Liver (tissue), 3 donors: ENCODE measurements at regions not wholly inside any gene's neighbourhood (a gene's known extent, or its start where the extent isn't known, plus 50 kb on each side); places are given as distances from the start of the nearest gene placed in this dataset.

Experiments used
- ATF3 ChIP-seq: IDR thresholded peaks from 2 replicates; pipeline ENCODE4 v1.6.1; 2016; ENCODE audit warnings: antibody characterized with exemption
- CTCF ChIP-seq: fragments of 150-350 bp; IDR thresholded peaks from 2 replicates; pipeline ENCODE4 v1.5.1; 2017; ENCODE audit warnings: improper control_type of control experiment, low read depth, low read length; ENCODE audit not compliant: missing input control
- HNF4A ChIP-seq, 2 donors: conservative IDR thresholded peaks; 2 replicates each; pipeline ENCODE4 v1.6.1; 2016; ENCODE audit warnings: antibody characterized with exemption in 2 of 2, mild to moderate bottlenecking in 2 of 2
- JUND ChIP-seq, 2 donors: IDR thresholded peaks; 2 replicates each; pipeline ENCODE4 v1.6.1; 2016; ENCODE audit warnings: antibody characterized with exemption in 2 of 2
- MAX ChIP-seq: IDR thresholded peaks from 2 replicates; pipeline ENCODE4 v1.6.1; 2016; ENCODE audit warnings: antibody characterized with exemption
- SP1 ChIP-seq: IDR thresholded peaks from 2 replicates; pipeline ENCODE4 v1.6.1; 2018; ENCODE audit warnings: antibody characterized with exemption, mild to moderate bottlenecking
- TAF1 ChIP-seq: conservative IDR thresholded peaks from 2 replicates; pipeline ENCODE4 v1.6.1; 2016; ENCODE audit warnings: antibody characterized with exemption, mild to moderate bottlenecking
- YY1 ChIP-seq: IDR thresholded peaks from 2 replicates; pipeline ENCODE4 v1.6.1; 2016; ENCODE audit warnings: antibody characterized with exemption, mild to moderate bottlenecking
- ZBTB33 ChIP-seq: IDR thresholded peaks from 2 replicates; pipeline ENCODE4 v1.6.1; 2016; ENCODE audit warnings: antibody characterized with exemption
- donor health status: healthy.
- donor health status: healthy.

- TF ChIP-seq HNF4A (conservative IDR thresholded peaks at IDR 0.05) (no peak), CTCF (no peak), ATF3 (no peak), JUND (IDR thresholded peaks at IDR 0.05) (no peak), MAX (no peak), TAF1 (no peak), YY1 (no peak), ZBTB33 (no peak), SP1 (no peak)
Observed at GRCh38 chr4:53813998-53814397, 222.7 kb upstream of the LNX1 start.
